OCI-LY3 (cell line): ENCODE measurements at regions not wholly inside any gene's neighbourhood (a gene's known extent, or its start where the extent isn't known, plus 50 kb on each side); places are given as distances from the start of the nearest gene placed in this dataset.

Experiments used
- CTCF ChIP-seq: fragments of 200-600, 300-600 bp; sonication (generic); IDR thresholded peaks from 2 replicates; pipeline ENCODE4 v1.5.1; 2014; ENCODE audit warnings: antibody characterized with exemption, low read length, low read depth
- EZH2phosphoT487 ChIP-seq: fragments of 200-600 bp; shearing (Covaris generic); IDR thresholded peaks from 2 replicates; pipeline ENCODE4 v1.6.1; 2018; ENCODE audit warnings: antibody characterized with exemption, mixed run types, low read depth

DNA sequence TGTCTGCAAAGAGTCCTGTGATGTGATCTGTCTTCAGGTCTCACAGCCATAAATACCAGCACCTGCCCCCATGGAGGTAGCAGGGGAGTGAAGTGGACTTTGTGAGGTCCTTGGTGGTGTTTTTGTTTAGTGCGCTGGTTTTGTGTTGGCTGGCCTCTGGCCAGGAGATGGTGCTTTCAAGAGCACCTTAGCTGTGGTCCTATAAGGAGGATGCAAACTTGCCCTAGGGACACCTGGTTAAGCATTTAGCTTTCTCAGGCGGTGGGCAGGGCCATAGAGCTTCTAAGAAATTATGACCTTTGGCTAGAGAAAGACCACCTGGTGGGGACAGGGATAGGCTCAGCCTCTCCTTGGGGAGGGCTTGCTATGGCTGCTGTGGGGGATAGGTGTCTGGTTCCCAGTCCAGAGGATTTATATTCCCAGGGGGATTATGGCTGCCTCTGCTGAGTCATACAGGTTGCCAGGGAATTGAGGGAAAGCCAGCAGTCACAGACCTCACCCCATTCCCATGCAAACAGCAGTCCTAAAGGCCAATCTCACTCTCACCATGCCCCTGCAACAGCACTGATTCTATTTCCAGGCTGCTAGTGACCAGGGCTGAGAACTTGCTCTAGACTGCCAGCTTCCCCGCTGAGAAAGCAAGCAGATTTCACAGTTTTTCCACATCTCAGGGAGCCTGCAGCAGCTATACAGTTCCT lies 259.3 kb downstream of the TFAP2B start:
- TF ChIP-seq CTCF (no peak), EZH2phosphoT487 (no peak)
